HFFc6 (cell line): ENCODE measurements at regions not wholly inside any gene's neighbourhood (a gene's known extent, or its start where the extent isn't known, plus 50 kb on each side); places are given as distances from the start of the nearest gene placed in this dataset.

Experiments
- DNase-seq: peaks from one replicate; pipeline ENCODE4 v3.0.0-alpha.2; 2018
- H3K27ac Mint-ChIP-seq: 2 replicates; pipeline ENCODE4 v1.8.0; 2020; ENCODE audit warnings: mild to moderate bottlenecking, mixed read lengths
- H3K27me3 Mint-ChIP-seq: 2 replicates; pipeline ENCODE4 v1.8.0; 2021; ENCODE audit warnings: mild to moderate bottlenecking, moderate library complexity, mixed read lengths; ENCODE audit not compliant: insufficient read depth
- H3K36me3 Mint-ChIP-seq: 2 replicates; pipeline ENCODE4 v1.8.0; 2021; ENCODE audit warnings: low read depth, mixed read lengths
- H3K4me1 Mint-ChIP-seq: 2 replicates; pipeline ENCODE4 v1.8.0; 2020; ENCODE audit warnings: low read depth, mixed read lengths
- H3K4me3 Mint-ChIP-seq: 2 replicates; pipeline ENCODE4 v1.8.0; 2020; ENCODE audit warnings: mild to moderate bottlenecking, moderate library complexity, mixed read lengths
- H3K9me3 Mint-ChIP-seq: 2 replicates; pipeline ENCODE4 v1.8.0; 2020; ENCODE audit warnings: mild to moderate bottlenecking, mixed read lengths
- TF ChIP-seq, protein P1 (sequence below): fragments of 200-600 bp; sonication (generic); IDR thresholded peaks from 2 replicates; pipeline ENCODE4 v1.5.0; 2021; ENCODE audit warnings: antibody characterized with exemption, mild to moderate bottlenecking

DNA sequence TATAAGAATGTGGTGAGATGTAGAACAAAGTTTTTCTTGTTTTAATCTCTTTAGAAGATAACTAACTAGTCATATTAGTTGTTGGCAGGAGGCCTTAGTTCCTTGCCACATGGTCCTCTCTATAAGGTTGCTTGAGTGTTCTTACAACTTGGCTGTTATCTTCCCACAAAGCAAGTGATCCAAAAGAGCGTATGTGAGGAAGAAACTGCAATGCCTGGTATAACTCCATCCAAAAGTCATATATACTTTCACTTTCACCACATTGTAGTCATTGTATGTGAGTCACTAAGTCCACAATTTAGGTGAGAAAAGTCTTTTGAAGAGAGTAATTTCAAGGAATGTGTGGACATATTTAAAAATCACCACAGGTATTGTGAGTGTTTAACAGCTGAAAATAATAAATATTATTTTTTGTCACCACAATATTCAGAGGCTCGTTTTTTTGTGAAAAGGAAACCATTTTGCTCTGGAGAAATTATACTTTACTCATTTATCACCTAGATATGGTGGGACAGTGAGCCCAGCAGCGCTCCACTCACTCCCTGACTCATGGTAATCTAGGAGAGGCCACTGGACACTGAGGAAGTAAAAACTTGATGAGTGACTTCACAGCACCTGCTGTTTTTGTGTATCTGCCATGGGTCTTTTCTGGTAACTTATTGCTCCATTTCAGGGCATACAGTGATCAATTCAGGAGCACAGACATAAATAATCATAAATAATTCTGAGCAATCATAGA lies 369.4 kb upstream of the NDST3 start:
- no peak overlapping the region for H3K4me3 Mint-ChIP-seq
- DNase-seq = no peak
- peaks cover 19% of the 10 kb centered on the region for H3K9me3 Mint-ChIP-seq
- H3K4me1 Mint-ChIP-seq = no peaks in the 10 kb centered on the region
- H3K27me3 Mint-ChIP-seq = no peaks in the 10 kb centered on the region
- H3K36me3 Mint-ChIP-seq = no peaks in the 10 kb centered on the region
- TF ChIP-seq, protein P1, sequence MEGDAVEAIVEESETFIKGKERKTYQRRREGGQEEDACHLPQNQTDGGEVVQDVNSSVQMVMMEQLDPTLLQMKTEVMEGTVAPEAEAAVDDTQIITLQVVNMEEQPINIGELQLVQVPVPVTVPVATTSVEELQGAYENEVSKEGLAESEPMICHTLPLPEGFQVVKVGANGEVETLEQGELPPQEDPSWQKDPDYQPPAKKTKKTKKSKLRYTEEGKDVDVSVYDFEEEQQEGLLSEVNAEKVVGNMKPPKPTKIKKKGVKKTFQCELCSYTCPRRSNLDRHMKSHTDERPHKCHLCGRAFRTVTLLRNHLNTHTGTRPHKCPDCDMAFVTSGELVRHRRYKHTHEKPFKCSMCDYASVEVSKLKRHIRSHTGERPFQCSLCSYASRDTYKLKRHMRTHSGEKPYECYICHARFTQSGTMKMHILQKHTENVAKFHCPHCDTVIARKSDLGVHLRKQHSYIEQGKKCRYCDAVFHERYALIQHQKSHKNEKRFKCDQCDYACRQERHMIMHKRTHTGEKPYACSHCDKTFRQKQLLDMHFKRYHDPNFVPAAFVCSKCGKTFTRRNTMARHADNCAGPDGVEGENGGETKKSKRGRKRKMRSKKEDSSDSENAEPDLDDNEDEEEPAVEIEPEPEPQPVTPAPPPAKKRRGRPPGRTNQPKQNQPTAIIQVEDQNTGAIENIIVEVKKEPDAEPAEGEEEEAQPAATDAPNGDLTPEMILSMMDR = no peak
- no peak overlapping the region for H3K27ac Mint-ChIP-seq

DNA sequence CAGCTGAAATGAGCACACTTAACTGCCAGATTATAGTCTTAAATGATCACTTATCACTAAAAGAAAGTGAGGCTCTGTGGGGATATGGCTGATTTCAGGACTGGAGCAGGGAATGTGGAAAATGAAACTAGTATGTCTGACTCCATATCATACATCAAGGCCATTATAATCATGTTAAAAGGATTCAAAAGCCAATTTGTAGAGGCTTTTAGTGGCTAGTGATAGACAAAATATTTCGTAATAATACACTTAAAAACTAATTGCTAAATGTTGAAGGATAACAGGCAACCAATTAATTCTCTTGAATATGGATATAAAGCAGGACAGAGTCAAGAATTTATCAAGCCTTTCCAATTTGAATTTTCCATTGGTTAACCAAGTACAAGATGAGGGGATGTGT lies 358.1 kb upstream of the NDST3 start:
- H3K27ac Mint-ChIP-seq = no peak overlapping the region
- TF ChIP-seq, protein P1 = no peak
- no peaks in the 10 kb centered on the region for H3K27me3 Mint-ChIP-seq
- DNase-seq = no peak
- no peaks in the 10 kb centered on the region for H3K4me1 Mint-ChIP-seq
- H3K9me3 Mint-ChIP-seq = peaks cover 34% of the 10 kb centered on the region
- no peaks in the 10 kb centered on the region; the same call in 1 of the 2 replicates for H3K36me3 Mint-ChIP-seq
- no peak overlapping the region for H3K4me3 Mint-ChIP-seq

DNA sequence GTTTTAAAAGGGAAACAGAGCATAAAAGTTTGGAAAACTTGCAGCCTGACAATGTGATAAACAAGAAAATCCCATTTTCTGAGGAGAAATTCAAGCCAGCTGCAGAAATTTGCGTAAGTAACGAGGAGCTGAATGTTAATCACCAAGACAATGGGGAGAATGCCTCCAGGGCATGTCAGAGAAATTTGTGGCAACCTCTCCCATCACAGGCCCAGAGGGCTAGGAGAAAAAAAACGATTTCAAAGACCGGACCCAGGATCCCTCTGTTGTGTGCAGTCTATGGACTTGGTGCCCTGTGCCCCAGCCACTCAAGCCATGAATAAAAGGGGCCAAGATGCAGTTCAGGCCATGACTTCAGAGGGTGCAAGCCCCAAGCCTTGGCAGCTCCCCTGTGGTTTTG lies 355.4 kb upstream of the NDST3 start:
- TF ChIP-seq, protein P1 = no peak
- no peaks in the 10 kb centered on the region for H3K27me3 Mint-ChIP-seq
- no peak for DNase-seq
- no peak overlapping the region for H3K27ac Mint-ChIP-seq
- no peak overlapping the region for H3K4me3 Mint-ChIP-seq
- H3K9me3 Mint-ChIP-seq = peaks cover 45% of the 10 kb centered on the region
- H3K4me1 Mint-ChIP-seq = no peaks in the 10 kb centered on the region
- H3K36me3 Mint-ChIP-seq = no peaks in the 10 kb centered on the region; the same call in 1 of the 2 replicates

DNA sequence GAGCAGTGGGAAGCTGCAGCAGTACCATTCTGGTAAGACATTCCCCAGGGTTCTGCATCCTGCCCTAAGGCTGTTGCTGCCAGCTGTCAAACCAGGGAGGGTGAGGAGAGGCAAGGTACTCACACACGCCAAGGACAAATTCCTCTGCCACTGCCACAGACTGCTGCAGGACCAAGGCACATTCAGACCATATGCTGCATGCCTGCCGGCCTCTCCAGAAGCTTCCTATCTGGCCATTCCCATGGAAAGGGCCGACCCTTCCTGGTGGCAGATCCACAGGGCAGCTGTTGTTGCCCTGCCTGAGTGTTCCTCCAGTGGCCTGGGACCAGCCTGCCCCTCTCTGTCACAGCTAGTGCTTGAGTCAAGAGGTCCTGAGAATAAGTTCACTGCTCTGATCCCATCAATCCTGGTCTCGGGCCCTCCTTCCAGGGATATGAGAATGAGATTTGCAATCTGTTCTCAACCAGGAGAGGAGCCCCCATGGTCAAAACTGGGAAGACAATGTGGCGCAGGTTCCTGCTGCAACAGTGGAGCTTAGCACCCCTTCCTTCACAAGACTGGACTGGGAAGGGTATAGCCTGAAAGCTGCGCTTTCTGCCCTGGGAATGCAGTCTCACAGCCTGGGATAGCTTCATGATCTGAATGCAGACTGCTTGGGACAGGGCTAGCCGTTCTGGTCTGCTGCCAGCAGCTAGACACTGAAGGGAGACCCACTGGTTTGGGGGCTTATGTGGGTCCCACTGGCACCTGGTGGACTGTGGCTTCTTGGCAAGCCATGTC lies 342.5 kb upstream of the NDST3 start:
- Mint-ChIP-seq H3K27ac (no peak overlapping the region), H3K4me3 (no peak overlapping the region), H3K27me3 (peaks cover 1% of the 10 kb centered on the region; the same call in 1 of the 2 replicates), H3K36me3 (no peaks in the 10 kb centered on the region; the same call in 1 of the 2 replicates), H3K9me3 (peaks cover 59% of the 10 kb centered on the region), H3K4me1 (no peaks in the 10 kb centered on the region)
- TF ChIP-seq, protein P1 = no peak
- no peak for DNase-seq

DNA sequence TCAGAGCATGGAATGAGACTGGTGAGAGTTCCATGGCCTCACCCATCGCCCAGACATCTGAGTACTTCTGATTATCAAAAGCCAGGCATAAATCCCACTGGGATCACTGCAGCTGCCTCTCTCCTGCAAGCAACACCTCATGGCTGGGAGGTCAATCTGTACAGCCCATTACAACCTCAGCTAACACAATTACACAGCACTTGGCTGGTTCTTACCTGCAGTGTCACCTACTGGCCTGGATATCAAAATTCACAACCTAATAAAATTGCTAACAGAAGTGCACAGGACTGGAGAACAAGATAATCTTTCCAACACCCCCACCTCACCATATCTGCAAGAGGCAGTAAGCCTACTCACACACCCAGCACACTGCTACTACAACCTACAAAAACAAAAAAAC lies 341.7 kb upstream of the NDST3 start:
- no peak for DNase-seq
- Mint-ChIP-seq H3K9me3 (peaks cover 63% of the 10 kb centered on the region), H3K4me1 (no peaks in the 10 kb centered on the region), H3K36me3 (no peaks in the 10 kb centered on the region; the same call in 1 of the 2 replicates), H3K27me3 (peaks cover 1% of the 10 kb centered on the region; the same call in 1 of the 2 replicates), H3K4me3 (no peak overlapping the region), H3K27ac (no peak overlapping the region)
- TF ChIP-seq, protein P1 = no peak
